ENCODE measurements at regions not wholly inside any gene's neighbourhood (a gene's known extent, or its start where the extent isn't known, plus 50 kb on each side); places are given as distances from the start of the nearest gene placed in this dataset.

DNA sequence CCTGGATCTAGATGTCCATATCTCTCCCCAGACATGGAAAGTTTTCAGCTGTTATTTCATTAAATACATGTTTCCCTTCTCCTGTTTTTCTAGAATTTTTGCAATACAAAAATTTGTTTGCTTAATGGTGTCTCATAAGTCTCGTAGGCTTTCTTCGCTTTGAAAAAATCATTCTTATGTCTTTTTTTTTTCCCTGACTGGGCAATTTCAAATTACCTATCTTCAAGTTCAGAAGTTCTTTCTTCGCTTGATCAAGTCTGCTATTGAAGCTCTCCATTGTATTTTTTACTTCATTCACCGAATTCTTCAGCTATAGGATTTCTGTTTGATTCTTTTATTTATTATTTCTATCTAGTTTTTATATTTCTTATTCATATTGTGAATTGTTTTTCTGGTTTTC lies 130.2 kb upstream of the WSCD2 start:
- TF ChIP-seq, protein P1, sequence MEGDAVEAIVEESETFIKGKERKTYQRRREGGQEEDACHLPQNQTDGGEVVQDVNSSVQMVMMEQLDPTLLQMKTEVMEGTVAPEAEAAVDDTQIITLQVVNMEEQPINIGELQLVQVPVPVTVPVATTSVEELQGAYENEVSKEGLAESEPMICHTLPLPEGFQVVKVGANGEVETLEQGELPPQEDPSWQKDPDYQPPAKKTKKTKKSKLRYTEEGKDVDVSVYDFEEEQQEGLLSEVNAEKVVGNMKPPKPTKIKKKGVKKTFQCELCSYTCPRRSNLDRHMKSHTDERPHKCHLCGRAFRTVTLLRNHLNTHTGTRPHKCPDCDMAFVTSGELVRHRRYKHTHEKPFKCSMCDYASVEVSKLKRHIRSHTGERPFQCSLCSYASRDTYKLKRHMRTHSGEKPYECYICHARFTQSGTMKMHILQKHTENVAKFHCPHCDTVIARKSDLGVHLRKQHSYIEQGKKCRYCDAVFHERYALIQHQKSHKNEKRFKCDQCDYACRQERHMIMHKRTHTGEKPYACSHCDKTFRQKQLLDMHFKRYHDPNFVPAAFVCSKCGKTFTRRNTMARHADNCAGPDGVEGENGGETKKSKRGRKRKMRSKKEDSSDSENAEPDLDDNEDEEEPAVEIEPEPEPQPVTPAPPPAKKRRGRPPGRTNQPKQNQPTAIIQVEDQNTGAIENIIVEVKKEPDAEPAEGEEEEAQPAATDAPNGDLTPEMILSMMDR (IDR thresholded peaks at IDR 0.05; ENCODE audit: low read depth, low read length) = no peak
- no peak for TF ChIP-seq EZH2phosphoT487 (IDR thresholded peaks at IDR 0.05; ENCODE audit: low read depth)
